ENCODE measurements at regions not wholly inside any gene's neighbourhood (a gene's known extent, or its start where the extent isn't known, plus 50 kb on each side); places are given as distances from the start of the nearest gene placed in this dataset.

DNA sequence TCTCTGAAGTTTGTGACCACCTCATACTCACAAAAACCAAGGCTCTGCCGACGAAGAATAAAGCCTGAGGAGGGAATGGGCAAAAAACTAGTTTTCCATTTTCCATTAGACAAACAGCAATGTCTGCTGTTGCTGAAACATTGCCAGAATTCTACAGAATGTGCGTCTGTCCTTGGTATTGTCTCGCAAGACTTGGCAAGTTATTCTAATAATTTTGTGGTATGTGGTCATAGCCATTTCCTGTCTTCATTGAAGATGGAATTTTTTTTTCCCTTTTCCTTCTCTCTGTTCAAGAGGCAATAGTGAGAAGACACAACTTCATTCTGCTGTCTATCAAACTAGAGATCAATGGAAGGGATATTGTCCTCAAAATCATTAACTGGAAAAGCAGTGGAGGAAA is 296.1 kb downstream of the RND3 start:
- TF ChIP-seq, protein P1, sequence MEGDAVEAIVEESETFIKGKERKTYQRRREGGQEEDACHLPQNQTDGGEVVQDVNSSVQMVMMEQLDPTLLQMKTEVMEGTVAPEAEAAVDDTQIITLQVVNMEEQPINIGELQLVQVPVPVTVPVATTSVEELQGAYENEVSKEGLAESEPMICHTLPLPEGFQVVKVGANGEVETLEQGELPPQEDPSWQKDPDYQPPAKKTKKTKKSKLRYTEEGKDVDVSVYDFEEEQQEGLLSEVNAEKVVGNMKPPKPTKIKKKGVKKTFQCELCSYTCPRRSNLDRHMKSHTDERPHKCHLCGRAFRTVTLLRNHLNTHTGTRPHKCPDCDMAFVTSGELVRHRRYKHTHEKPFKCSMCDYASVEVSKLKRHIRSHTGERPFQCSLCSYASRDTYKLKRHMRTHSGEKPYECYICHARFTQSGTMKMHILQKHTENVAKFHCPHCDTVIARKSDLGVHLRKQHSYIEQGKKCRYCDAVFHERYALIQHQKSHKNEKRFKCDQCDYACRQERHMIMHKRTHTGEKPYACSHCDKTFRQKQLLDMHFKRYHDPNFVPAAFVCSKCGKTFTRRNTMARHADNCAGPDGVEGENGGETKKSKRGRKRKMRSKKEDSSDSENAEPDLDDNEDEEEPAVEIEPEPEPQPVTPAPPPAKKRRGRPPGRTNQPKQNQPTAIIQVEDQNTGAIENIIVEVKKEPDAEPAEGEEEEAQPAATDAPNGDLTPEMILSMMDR (IDR thresholded peaks at IDR 0.05), result no peak
- no peak for TF ChIP-seq POLR2A (IDR thresholded peaks at IDR 0.05)
